SK-N-SH treated with all-trans-retinoic acid at 6 μM for 48 hours (cell line): ENCODE measurements at regions not wholly inside any gene's neighbourhood (a gene's known extent, or its start where the extent isn't known, plus 50 kb on each side); places are given as distances from the start of the nearest gene placed in this dataset.

ENCODE experiments used
- ATAC-seq: fragments of 200-7000 bp; cut with Tn5 transposase; 3 replicates; pipeline ENCODE4 v1.9.1; 2020; ENCODE audit warnings: mild to moderate bottlenecking, moderate library complexity
- ARNTL ChIP-seq: fragments of 450-650 bp; formaldehyde crosslinking; IDR thresholded peaks from 2 replicates; pipeline ENCODE4 v1.5.0; 2020; ENCODE audit warnings: low read depth, mild to moderate bottlenecking, moderate library complexity, borderline replicate concordance
- BACH2 ChIP-seq: fragments of 250-450 bp; sonication (Bioruptor Pico); IDR thresholded peaks from 2 replicates; pipeline ENCODE4 v1.9.0; 2021; ENCODE audit warnings: mild to moderate bottlenecking, borderline replicate concordance
- CSDC2 ChIP-seq: fragments of 250-450 bp; sonication (Bioruptor Pico); IDR thresholded peaks from 2 replicates; pipeline ENCODE4 v1.5.0; 2020; ENCODE audit warnings: mild to moderate bottlenecking, moderate library complexity
- ESRRG ChIP-seq: fragments of 250-450 bp; sonication (Bioruptor Pico); IDR thresholded peaks from 2 replicates; pipeline ENCODE4 v1.6.1; 2021; ENCODE audit warnings: mild to moderate bottlenecking
- ISL1 ChIP-seq: fragments of 250-450 bp; sonication (Bioruptor Pico); IDR thresholded peaks from 2 replicates; pipeline ENCODE4 v2.1.2; 2022; ENCODE audit warnings: mild to moderate bottlenecking, moderate library complexity
- OSR1 ChIP-seq: fragments of 250-450 bp; sonication (Bioruptor Pico); IDR thresholded peaks from 2 replicates; pipeline ENCODE4 v1.8.0; 2022; ENCODE audit warnings: moderate library complexity, mild to moderate bottlenecking, inconsistent platforms
- PPARA ChIP-seq: fragments of 250-450 bp; sonication (Bioruptor Pico); IDR thresholded peaks from 2 replicates; pipeline ENCODE4 v1.5.0; 2020; ENCODE audit warnings: mild to moderate bottlenecking, borderline replicate concordance
- RARB ChIP-seq: fragments of 250-450 bp; sonication (Bioruptor Pico); IDR thresholded peaks from 2 replicates; pipeline ENCODE4 v1.8.0; 2021; ENCODE audit warnings: mild to moderate bottlenecking, moderate library complexity
- SNAI2 ChIP-seq: fragments of 250-450 bp; sonication (Bioruptor Pico); IDR thresholded peaks from 2 replicates; pipeline ENCODE4 v1.5.0; 2020; ENCODE audit warnings: mild to moderate bottlenecking, moderate library complexity
- TCF4 ChIP-seq: fragments of 250-450 bp; sonication (Bioruptor Pico); IDR thresholded peaks from 2 replicates; pipeline ENCODE4 v1.8.0; 2021; ENCODE audit warnings: mild to moderate bottlenecking, moderate library complexity, borderline replicate concordance
- TOX ChIP-seq: fragments of 250-450 bp; sonication (Bioruptor Pico); IDR thresholded peaks from 2 replicates; pipeline ENCODE4 v1.8.0; 2021; ENCODE audit warnings: mild to moderate bottlenecking, moderate library complexity, borderline replicate concordance
- ZC3H10 ChIP-seq: fragments of 250-450 bp; sonication (Bioruptor Pico); IDR thresholded peaks from 2 replicates; pipeline ENCODE4 v1.5.1; 2021; ENCODE audit warnings: mild to moderate bottlenecking, moderate library complexity
- ZFP3 ChIP-seq: fragments of 250-450 bp; sonication (Bioruptor Pico); IDR thresholded peaks from 2 replicates; pipeline ENCODE4 v1.5.0; 2020; ENCODE audit warnings: mild to moderate bottlenecking, moderate library complexity
- ZFP30 ChIP-seq: fragments of 450-650 bp; formaldehyde crosslinking; IDR thresholded peaks from 2 replicates; pipeline ENCODE4 v1.5.0; 2022; ENCODE audit warnings: mild to moderate bottlenecking, moderate library complexity
- ZNF565 ChIP-seq: fragments of 450-650 bp; formaldehyde crosslinking; conservative IDR thresholded peaks from 2 replicates; pipeline ENCODE4 v1.5.0; 2020; ENCODE audit warnings: low read depth, mild to moderate bottlenecking, moderate library complexity
- ZNF70 ChIP-seq: fragments of 450-650 bp; formaldehyde crosslinking; IDR thresholded peaks from 2 replicates; pipeline ENCODE4 v1.5.0; 2020; ENCODE audit warnings: mild to moderate bottlenecking, moderate library complexity
- ZNF8 ChIP-seq: fragments of 450-650 bp; formaldehyde crosslinking; IDR thresholded peaks from 2 replicates; pipeline ENCODE4 v1.5.0; 2020; ENCODE audit warnings: mild to moderate bottlenecking, moderate library complexity
- TF ChIP-seq, protein P1 (sequence below): fragments of 250-450 bp; sonication (Bioruptor Pico); IDR thresholded peaks from 2 replicates; pipeline ENCODE4 v1.8.0; 2020; ENCODE audit warnings: mild to moderate bottlenecking, moderate library complexity, borderline replicate concordance
- TF ChIP-seq, protein P2 (sequence below): fragments of 250-450 bp; sonication (Bioruptor Pico); IDR thresholded peaks from 2 replicates; pipeline ENCODE4 v1.5.1; 2020; ENCODE audit warnings: low read depth, mild to moderate bottlenecking, moderate library complexity
- TF ChIP-seq, protein P3 (sequence below): fragments of 250-450 bp; sonication (Bioruptor Pico); IDR thresholded peaks from 2 replicates; pipeline ENCODE4 v1.5.1; 2021; ENCODE audit warnings: mild to moderate bottlenecking, moderate library complexity
- TF ChIP-seq, protein P4 (sequence below): fragments of 250-450 bp; sonication (Bioruptor Pico); IDR thresholded peaks from 2 replicates; pipeline ENCODE4 v1.8.0; 2021; ENCODE audit warnings: low read depth, mild to moderate bottlenecking, moderate library complexity, borderline replicate concordance
- TF ChIP-seq, protein P5 (sequence below): fragments of 250-450 bp; sonication (Bioruptor Pico); IDR thresholded peaks from 2 replicates; pipeline ENCODE4 v1.5.0; 2020; ENCODE audit warnings: mild to moderate bottlenecking, moderate library complexity

DNA sequence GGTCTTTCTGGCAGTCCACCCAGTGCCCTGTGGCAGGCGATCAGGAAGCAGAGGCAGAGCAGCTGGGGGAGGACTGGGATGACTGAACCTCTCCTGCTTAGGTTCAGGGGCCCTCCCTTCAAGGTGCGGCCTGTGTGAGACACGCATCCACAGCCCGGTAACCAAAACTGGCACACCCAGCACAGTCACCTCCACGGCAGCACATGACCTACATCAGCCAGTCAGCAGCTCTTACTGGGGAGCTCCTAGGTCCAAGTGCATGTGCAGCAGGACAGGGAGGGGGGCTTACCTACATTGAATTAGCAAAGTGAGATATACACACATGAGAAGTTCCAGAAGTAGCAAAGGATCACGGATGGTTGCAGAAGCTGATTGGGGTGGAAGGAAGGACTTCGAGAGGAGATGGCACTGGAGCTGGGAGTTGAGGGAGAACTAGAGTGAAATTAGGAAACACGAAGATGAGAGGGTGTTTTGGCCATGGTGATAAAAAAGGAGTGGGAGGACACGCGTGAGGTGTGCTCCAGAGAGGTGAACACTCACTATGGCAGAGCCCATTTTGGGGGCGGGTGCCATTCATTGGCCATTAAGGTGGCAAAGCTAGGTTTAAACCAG is 51.4 kb upstream of the IRF2BP2 start:
- TF ChIP-seq ZNF565 (CRISPR knock-in tag) (no peak), ZNF8 (CRISPR knock-in tag) (no peak), PPARA (CRISPR knock-in tag) (no peak), TCF4 (CRISPR knock-in tag) (no peak), OSR1 (CRISPR knock-in tag) (no peak), TOX (CRISPR knock-in tag) (no peak), CSDC2 (CRISPR knock-in tag) (no peak), BACH2 (no peak), ZFP30 (CRISPR knock-in tag) (no peak), ZFP3 (CRISPR knock-in tag) (no peak), ARNTL (CRISPR knock-in tag) (no peak), SNAI2 (CRISPR knock-in tag) (no peak), ISL1 (CRISPR knock-in tag) (no peak), ZNF70 (CRISPR knock-in tag) (no peak), RARB (no peak)
- TF ChIP-seq, protein P1, sequence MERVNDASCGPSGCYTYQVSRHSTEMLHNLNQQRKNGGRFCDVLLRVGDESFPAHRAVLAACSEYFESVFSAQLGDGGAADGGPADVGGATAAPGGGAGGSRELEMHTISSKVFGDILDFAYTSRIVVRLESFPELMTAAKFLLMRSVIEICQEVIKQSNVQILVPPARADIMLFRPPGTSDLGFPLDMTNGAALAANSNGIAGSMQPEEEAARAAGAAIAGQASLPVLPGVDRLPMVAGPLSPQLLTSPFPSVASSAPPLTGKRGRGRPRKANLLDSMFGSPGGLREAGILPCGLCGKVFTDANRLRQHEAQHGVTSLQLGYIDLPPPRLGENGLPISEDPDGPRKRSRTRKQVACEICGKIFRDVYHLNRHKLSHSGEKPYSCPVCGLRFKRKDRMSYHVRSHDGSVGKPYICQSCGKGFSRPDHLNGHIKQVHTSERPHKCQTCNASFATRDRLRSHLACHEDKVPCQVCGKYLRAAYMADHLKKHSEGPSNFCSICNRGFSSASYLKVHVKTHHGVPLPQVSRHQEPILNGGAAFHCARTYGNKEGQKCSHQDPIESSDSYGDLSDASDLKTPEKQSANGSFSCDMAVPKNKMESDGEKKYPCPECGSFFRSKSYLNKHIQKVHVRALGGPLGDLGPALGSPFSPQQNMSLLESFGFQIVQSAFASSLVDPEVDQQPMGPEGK: no peak
- TF ChIP-seq, protein P2, sequence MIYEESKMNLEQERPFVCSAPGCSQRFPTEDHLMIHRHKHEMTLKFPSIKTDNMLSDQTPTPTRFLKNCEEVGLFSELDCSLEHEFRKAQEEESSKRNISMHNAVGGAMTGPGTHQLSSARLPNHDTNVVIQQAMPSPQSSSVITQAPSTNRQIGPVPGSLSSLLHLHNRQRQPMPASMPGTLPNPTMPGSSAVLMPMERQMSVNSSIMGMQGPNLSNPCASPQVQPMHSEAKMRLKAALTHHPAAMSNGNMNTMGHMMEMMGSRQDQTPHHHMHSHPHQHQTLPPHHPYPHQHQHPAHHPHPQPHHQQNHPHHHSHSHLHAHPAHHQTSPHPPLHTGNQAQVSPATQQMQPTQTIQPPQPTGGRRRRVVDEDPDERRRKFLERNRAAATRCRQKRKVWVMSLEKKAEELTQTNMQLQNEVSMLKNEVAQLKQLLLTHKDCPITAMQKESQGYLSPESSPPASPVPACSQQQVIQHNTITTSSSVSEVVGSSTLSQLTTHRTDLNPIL (CRISPR knock-in tag): no peak
- TF ChIP-seq, protein P3, sequence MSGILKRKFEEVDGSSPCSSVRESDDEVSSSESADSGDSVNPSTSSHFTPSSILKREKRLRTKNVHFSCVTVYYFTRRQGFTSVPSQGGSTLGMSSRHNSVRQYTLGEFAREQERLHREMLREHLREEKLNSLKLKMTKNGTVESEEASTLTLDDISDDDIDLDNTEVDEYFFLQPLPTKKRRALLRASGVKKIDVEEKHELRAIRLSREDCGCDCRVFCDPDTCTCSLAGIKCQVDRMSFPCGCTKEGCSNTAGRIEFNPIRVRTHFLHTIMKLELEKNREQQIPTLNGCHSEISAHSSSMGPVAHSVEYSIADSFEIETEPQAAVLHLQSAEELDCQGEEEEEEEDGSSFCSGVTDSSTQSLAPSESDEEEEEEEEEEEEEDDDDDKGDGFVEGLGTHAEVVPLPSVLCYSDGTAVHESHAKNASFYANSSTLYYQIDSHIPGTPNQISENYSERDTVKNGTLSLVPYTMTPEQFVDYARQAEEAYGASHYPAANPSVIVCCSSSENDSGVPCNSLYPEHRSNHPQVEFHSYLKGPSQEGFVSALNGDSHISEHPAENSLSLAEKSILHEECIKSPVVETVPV (CRISPR knock-in tag): no peak
- TF ChIP-seq, protein P4, sequence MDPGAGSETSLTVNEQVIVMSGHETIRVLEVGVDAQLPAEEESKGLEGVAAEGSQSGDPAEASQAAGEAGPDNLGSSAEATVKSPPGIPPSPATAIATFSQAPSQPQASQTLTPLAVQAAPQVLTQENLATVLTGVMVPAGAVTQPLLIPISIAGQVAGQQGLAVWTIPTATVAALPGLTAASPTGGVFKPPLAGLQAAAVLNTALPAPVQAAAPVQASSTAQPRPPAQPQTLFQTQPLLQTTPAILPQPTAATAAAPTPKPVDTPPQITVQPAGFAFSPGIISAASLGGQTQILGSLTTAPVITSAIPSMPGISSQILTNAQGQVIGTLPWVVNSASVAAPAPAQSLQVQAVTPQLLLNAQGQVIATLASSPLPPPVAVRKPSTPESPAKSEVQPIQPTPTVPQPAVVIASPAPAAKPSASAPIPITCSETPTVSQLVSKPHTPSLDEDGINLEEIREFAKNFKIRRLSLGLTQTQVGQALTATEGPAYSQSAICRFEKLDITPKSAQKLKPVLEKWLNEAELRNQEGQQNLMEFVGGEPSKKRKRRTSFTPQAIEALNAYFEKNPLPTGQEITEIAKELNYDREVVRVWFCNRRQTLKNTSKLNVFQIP: no peak
- ATAC-seq: no peak

DNA sequence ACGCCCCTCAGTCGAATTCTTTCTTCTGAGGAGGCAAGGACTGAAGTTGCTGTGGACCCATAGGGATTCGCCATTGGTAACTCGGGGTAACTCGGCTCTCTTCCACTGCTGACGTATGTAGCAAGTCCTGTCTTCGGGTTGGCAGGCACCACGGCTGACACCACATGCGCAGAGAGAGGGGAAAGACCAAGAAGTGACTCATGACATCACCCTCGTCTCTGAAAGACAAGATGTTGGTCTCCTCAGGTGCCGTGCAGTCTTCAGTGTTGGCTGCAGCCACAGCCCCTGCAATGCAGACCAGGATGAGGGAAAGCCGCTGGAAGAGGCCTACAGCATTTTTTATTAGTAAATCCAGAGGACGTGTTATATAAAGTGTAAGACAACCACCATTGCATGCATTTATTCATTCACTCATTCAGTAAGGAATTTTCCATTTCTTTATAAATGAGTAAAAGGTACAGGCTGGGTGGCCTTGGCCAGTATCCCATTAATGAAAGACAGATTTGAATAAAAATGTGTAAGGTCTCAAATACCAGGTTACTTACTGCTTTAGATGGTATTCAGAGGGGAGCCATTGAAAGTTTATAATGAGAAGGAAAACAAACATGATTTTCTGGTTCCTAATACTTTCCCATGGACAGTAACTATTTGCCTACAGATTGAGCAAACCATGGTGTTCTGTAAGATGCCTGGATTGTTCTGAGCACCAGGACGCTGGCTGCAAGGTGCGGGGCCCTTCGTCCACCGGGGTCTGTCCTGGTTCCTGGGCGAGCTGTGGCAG is 50.7 kb upstream of the IRF2BP2 start:
- TF ChIP-seq ESRRG (CRISPR knock-in tag) (no peak), BACH2 (no peak), ZNF565 (CRISPR knock-in tag) (no peak), ZFP3 (CRISPR knock-in tag) (no peak), ZNF8 (CRISPR knock-in tag) (no peak), CSDC2 (CRISPR knock-in tag) (no peak), ZC3H10 (CRISPR knock-in tag) (no peak), ISL1 (CRISPR knock-in tag) (no peak), SNAI2 (CRISPR knock-in tag) (no peak), ZFP30 (CRISPR knock-in tag) (no peak), PPARA (CRISPR knock-in tag) (no peak), TCF4 (CRISPR knock-in tag) (no peak), ARNTL (CRISPR knock-in tag) (no peak)
- TF ChIP-seq, protein P2 (CRISPR knock-in tag): no peak
- TF ChIP-seq, protein P1: no peak
- TF ChIP-seq, protein P5, sequence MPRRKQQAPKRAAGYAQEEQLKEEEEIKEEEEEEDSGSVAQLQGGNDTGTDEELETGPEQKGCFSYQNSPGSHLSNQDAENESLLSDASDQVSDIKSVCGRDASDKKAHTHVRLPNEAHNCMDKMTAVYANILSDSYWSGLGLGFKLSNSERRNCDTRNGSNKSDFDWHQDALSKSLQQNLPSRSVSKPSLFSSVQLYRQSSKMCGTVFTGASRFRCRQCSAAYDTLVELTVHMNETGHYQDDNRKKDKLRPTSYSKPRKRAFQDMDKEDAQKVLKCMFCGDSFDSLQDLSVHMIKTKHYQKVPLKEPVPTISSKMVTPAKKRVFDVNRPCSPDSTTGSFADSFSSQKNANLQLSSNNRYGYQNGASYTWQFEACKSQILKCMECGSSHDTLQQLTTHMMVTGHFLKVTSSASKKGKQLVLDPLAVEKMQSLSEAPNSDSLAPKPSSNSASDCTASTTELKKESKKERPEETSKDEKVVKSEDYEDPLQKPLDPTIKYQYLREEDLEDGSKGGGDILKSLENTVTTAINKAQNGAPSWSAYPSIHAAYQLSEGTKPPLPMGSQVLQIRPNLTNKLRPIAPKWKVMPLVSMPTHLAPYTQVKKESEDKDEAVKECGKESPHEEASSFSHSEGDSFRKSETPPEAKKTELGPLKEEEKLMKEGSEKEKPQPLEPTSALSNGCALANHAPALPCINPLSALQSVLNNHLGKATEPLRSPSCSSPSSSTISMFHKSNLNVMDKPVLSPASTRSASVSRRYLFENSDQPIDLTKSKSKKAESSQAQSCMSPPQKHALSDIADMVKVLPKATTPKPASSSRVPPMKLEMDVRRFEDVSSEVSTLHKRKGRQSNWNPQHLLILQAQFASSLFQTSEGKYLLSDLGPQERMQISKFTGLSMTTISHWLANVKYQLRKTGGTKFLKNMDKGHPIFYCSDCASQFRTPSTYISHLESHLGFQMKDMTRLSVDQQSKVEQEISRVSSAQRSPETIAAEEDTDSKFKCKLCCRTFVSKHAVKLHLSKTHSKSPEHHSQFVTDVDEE (CRISPR knock-in tag): no peak
- TF ChIP-seq, protein P3 (CRISPR knock-in tag): no peak

More for the DNA sequence above, 50.7 kb upstream of the IRF2BP2 start:
- no peak for ATAC-seq
